H1 (cell line): ENCODE measurements at regions not wholly inside any gene's neighbourhood (a gene's known extent, or its start where the extent isn't known, plus 50 kb on each side); places are given as distances from the start of the nearest gene placed in this dataset.

Source experiments
- CTCF ChIA-PET: fragments of 300-600 bp; sonication (Branson Sonifier 250); formaldehyde crosslinking; loops from one replicate; lab custom pipeline; 2021; ENCODE audit not compliant: partially characterized antibody; lab: Charles Lee
- POLR2A ChIA-PET: fragments of 300-600 bp; sonication (Branson Sonifier 250); formaldehyde crosslinking; loops from one replicate; lab custom pipeline; 2021; ENCODE audit warnings: inconsistent platforms; ENCODE audit not compliant: partially characterized antibody; lab: Charles Lee
- DNase-seq, 2 experiments: peaks; one replicate each; pipeline versions ENCODE4 v3.0.0 to v3.0.0-alpha.2; 2010 to 2022; ENCODE audit warnings: low spot score in 2 of 2, low read depth in 1 of 2, mixed read lengths in 1 of 2
- FAIRE-seq: peaks from 2 replicates; lab custom pipeline; 2011; peaks lifted over from hg19 to GRCh38; lab: Jason Lieb, UNC
- H2AFZ ChIP-seq: 2 replicates; pipeline ENCODE4 v1.8.1; 2012; ENCODE audit warnings: low read length, inconsistent platforms
- H2AK5ac ChIP-seq: 2 replicates; pipeline ENCODE4 v1.6.1; 2013; ENCODE audit warnings: low read depth, low read length
- H2BK120ac ChIP-seq: replicated peaks from 2 replicates; pipeline ENCODE3; 2013; ENCODE audit warnings: low read depth, low read length, inconsistent platforms
- H2BK12ac ChIP-seq: 2 replicates; pipeline ENCODE4 v1.6.1; 2013; ENCODE audit warnings: low read depth, low read length
- H2BK15ac ChIP-seq: 2 replicates; pipeline ENCODE4 v1.6.1; 2013; ENCODE audit warnings: low read length
- H2BK20ac ChIP-seq: 2 replicates; pipeline ENCODE4 v1.6.1; 2013; ENCODE audit warnings: low read length
- H2BK5ac ChIP-seq: 2 replicates; pipeline ENCODE4 v1.6.1; 2013; ENCODE audit warnings: low read depth, low read length
- H3K14ac ChIP-seq: 2 replicates; pipeline ENCODE4 v1.6.1; 2013; ENCODE audit warnings: inconsistent platforms; ENCODE audit not compliant: insufficient read length
- H3K18ac ChIP-seq: 2 replicates; pipeline ENCODE4 v1.6.1; 2013; ENCODE audit warnings: low read length; ENCODE audit errors: extremely low read depth
- H3K23ac ChIP-seq: 2 replicates; pipeline ENCODE4 v1.6.1; 2013; ENCODE audit warnings: inconsistent platforms; ENCODE audit not compliant: insufficient read length
- H3K23me2 ChIP-seq: 2 replicates; pipeline ENCODE4 v1.6.1; 2013; ENCODE audit warnings: low read depth, low read length
- H3K27ac ChIP-seq: 2 replicates; pipeline ENCODE4 v1.6.1; 2011; ENCODE audit warnings: low read depth, low read length, inconsistent platforms
- H3K27me3 ChIP-seq, 4 experiments: replicated peaks in 1 of 4; 1 replicate in 1 of 4; 2 replicates in 3 of 4; pipeline versions ENCODE4 v1.6.1 to v1.8.1; 2011 to 2013; ENCODE audit warnings: low read length in 3 of 4, mild to moderate bottlenecking in 3 of 4, inconsistent platforms in 2 of 4, mixed read lengths in 2 of 4, moderate library complexity in 1 of 4; ENCODE audit not compliant: control insufficient read depth in 3 of 4, insufficient read depth in 3 of 4; ENCODE audit errors: extremely low read depth in 1 of 4
- H3K36me3 ChIP-seq, 4 experiments: 2 replicates each; pipeline versions ENCODE4 v1.6.1 to v1.8.1; 2011 to 2013; ENCODE audit warnings: mild to moderate bottlenecking in 4 of 4, low read length in 3 of 4, moderate library complexity in 2 of 4, control low read depth in 1 of 4, inconsistent platforms in 1 of 4; ENCODE audit not compliant: insufficient read depth in 4 of 4, control insufficient read depth in 2 of 4
- H3K4ac ChIP-seq: replicated peaks from 2 replicates; pipeline ENCODE3; 2013; ENCODE audit warnings: low read length, low read depth, mixed read lengths, inconsistent platforms; ENCODE audit not compliant: insufficient read length
- H3K4me1 ChIP-seq, 4 experiments: replicated peaks in 1 of 4; 1 replicate in 1 of 4; 2 replicates in 3 of 4; pipeline versions ENCODE4 v1.6.1 to v1.8.1; 2011 to 2013; ENCODE audit warnings: low read length in 3 of 4, inconsistent platforms in 2 of 4, mixed read lengths in 1 of 4; ENCODE audit not compliant: insufficient read depth in 4 of 4, control insufficient read depth in 3 of 4
- H3K4me2 ChIP-seq, 2 experiments: 2 replicates each; pipeline versions ENCODE4 v1.6.1 to v1.8.1; 2011 to 2013; ENCODE audit warnings: low read depth in 2 of 2, low read length in 2 of 2, control low read depth in 1 of 2, inconsistent platforms in 1 of 2, mild to moderate bottlenecking in 1 of 2; ENCODE audit not compliant: insufficient read depth in 1 of 2
- H3K4me3 ChIP-seq, 4 experiments: fragments of 200-600, 300-600 bp in 1 of 4; sonication (generic), shearing (Covaris generic), sonication (Bioruptor Twin) in 1 of 4; 2 replicates each; pipeline versions ENCODE4 v1.5.1 to v1.8.1; 2011 to 2016; ENCODE audit warnings: low read length in 4 of 4, low read depth in 3 of 4, control low read depth in 2 of 4, inconsistent platforms in 2 of 4, mild to moderate bottlenecking in 2 of 4, mixed read lengths in 1 of 4, moderate library complexity in 1 of 4; ENCODE audit not compliant: insufficient read depth in 2 of 4; ENCODE audit errors: extremely low read depth in 1 of 4
- H3K56ac ChIP-seq: replicated peaks from 2 replicates; pipeline ENCODE3; 2013; ENCODE audit warnings: low read depth, mild to moderate bottlenecking, mixed read lengths, low read length, inconsistent platforms; ENCODE audit not compliant: insufficient read length
- H3K79me1 ChIP-seq: 2 replicates; pipeline ENCODE4 v1.6.1; 2013; ENCODE audit warnings: low read depth, low read length, control low read depth
- H3K79me2 ChIP-seq, 2 experiments: 2 replicates each; pipeline versions ENCODE4 v1.6.1 to v1.8.1; 2012 to 2013; ENCODE audit warnings: low read length in 2 of 2, mild to moderate bottlenecking in 2 of 2, inconsistent platforms in 1 of 2; ENCODE audit not compliant: insufficient read depth in 2 of 2, control insufficient read depth in 1 of 2
- H3K9ac ChIP-seq, 4 experiments: replicated peaks in 1 of 4; 1 replicate in 1 of 4; 2 replicates in 3 of 4; pipeline versions ENCODE4 v1.6.1 to v1.8.1; 2011 to 2013; ENCODE audit warnings: low read depth in 3 of 4, low read length in 3 of 4, control low read depth in 2 of 4, mild to moderate bottlenecking in 2 of 4, moderate library complexity in 2 of 4, inconsistent platforms in 1 of 4; ENCODE audit errors: extremely low read depth in 1 of 4
- H3K9me3 ChIP-seq, 2 experiments: 2 replicates each; pipeline versions ENCODE4 v1.6.1 to v1.8.1; 2012 to 2013; ENCODE audit warnings: mild to moderate bottlenecking in 2 of 2, moderate library complexity in 2 of 2, control low read depth in 1 of 2, inconsistent platforms in 1 of 2, low read depth in 1 of 2, low read length in 1 of 2, mixed read lengths in 1 of 2; ENCODE audit not compliant: insufficient read depth in 2 of 2
- H4K20me1 ChIP-seq, 2 experiments: replicated peaks in 1 of 2; 2 replicates each; pipeline versions ENCODE3 to v1.8.1; 2011 to 2013; ENCODE audit warnings: inconsistent platforms in 2 of 2, low read length in 2 of 2, mild to moderate bottlenecking in 1 of 2; ENCODE audit not compliant: insufficient read depth in 2 of 2, control insufficient read depth in 1 of 2
- H4K5ac ChIP-seq: 2 replicates; pipeline ENCODE4 v1.6.1; 2013; ENCODE audit warnings: low read length, low read depth, mixed read lengths, inconsistent platforms; ENCODE audit not compliant: insufficient read length
- H4K8ac ChIP-seq: 2 replicates; pipeline ENCODE4 v1.8.0; 2013; ENCODE audit warnings: mild to moderate bottlenecking, moderate library complexity, low read length, inconsistent platforms; ENCODE audit not compliant: insufficient read depth; ENCODE audit errors: extremely low read depth
- H4K91ac ChIP-seq: replicated peaks from 2 replicates; pipeline ENCODE3; 2013; ENCODE audit warnings: low read length, mixed read lengths, inconsistent platforms; ENCODE audit not compliant: insufficient read length
- CBX5 ChIP-seq: fragments of 300-800, 300-1000 bp; sonication (generic); IDR thresholded peaks from 2 replicates; pipeline ENCODE4 v1.7.1; 2016; ENCODE audit warnings: antibody characterized with exemption, low read length, low read depth
- FOSL1 ChIP-seq: IDR thresholded peaks from 2 replicates; pipeline ENCODE4 v1.6.1; 2011; ENCODE audit warnings: mild to moderate bottlenecking, low read depth, low read length, moderate library complexity; ENCODE audit not compliant: insufficient read depth
- JUND ChIP-seq: IDR thresholded peaks from 2 replicates; pipeline ENCODE4 v1.6.1; 2011; ENCODE audit warnings: mild to moderate bottlenecking, improper control_type of control experiment, low read length
- SRF ChIP-seq: IDR thresholded peaks from 2 replicates; pipeline ENCODE4 v1.6.1; 2011; ENCODE audit warnings: mild to moderate bottlenecking, low read depth, low read length, moderate library complexity
- WGBS, 2 experiments: shearing (Covaris generic) in 1 of 2; methylation state at CpG; one replicate each; pipeline versions ENCODE4 v1.1.6 to v1.1.7; 2013 to 2015; ENCODE audit warnings: low lambda C conversion rate in 2 of 2, mixed read lengths in 2 of 2, inconsistent platforms in 1 of 2, low coverage in 1 of 2, missing lambda C conversion rate in 1 of 2; ENCODE audit not compliant: insufficient replicate concordance in 2 of 2, insufficient coverage in 1 of 2, insufficient read length in 1 of 2; ENCODE audit errors: extremely low coverage in 1 of 2, missing lambda C conversion rate in 1 of 2; 5-methylcytosine and 5-hydroxymethylcytosine counted together

DNA sequence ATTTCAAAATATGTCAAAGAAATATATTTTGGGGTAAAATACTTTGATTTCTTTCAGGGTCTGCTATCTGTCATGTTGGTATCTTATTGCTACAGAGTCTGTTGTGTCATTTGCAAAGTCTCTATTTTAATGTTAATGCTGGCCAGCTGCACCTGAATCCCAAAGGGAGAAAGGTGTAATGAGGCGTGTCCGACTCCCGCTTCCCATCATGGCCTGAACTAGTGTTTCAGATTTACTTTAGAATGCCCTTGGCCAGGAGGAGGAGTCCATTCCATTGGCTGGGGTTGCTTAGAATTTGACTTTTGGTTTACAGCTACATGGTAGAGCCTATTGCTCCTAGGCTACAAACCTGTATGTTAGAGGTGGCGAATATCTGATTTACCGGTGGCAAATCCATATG lies 69.3 kb downstream of the FAM50B start:
- Histone ChIP-seq H3K4me2 (no peak overlapping the region), H3K4ac (no peak overlapping the region), H3K9me3 (peaks cover 3 to 4% of the 10 kb centered on the region in 2 experiments; a peak in 2 of 4 replicates), H3K79me1 (no peaks in the 10 kb centered on the region), H3K36me3 (no peaks in the 10 kb centered on the region; a peak in 1 of 8 replicates), H2BK12ac (no peak overlapping the region), H3K23ac (no peak overlapping the region), H3K27ac (no peak overlapping the region), H3K79me2 (no peaks in the 10 kb centered on the region), H3K9ac (no peak overlapping the region), H3K27me3 (no peaks in the 10 kb centered on the region), H3K23me2 (no peaks in the 10 kb centered on the region), H4K8ac (no peak overlapping the region), H2BK15ac (no peak overlapping the region), H2AK5ac (no peak overlapping the region), H3K4me3 (no peak overlapping the region), H2AFZ (no peak overlapping the region), H4K5ac (no peak overlapping the region), H4K91ac (no peak overlapping the region), H2BK120ac (no peak overlapping the region), H2BK5ac (no peak overlapping the region), H4K20me1 (no peaks in the 10 kb centered on the region), H3K18ac (no peak overlapping the region), H2BK20ac (no peak overlapping the region; the same call in 1 of the 2 replicates), H3K56ac (no peak overlapping the region), H3K14ac (no peak overlapping the region), H3K4me1 (peaks cover 0 to 4% (median 0%) of the 10 kb centered on the region in 4 experiments; a peak in 1 of 7 replicates)
- 94% methylated on average over 5 of the region's 5 CpGs; no CpG with 5 or more reads in 1 of the 2 experiments for WGBS, 2 experiments
- TF ChIP-seq CBX5 (no peak), JUND (no peak), SRF (no peak), FOSL1 (no peak)
- ChIA-PET CTCF (interaction anchor here (1.5 to 2.1 kb wide), 4 partner anchors 8 to 69 kb away, joined by 5 to 10 read pairs (median 6); partner anchors contain the start of gene FAM50B), POLR2A (interaction anchor here (1.0 to 1.7 kb wide), 2 partner anchors 14 to 103 kb away, joined by 4 to 5 read pairs; a partner anchor contains a TSS)
- FAIRE-seq (no peak), DNase-seq (no peak)
